ENCODE measurements at regions not wholly inside any gene's neighbourhood (a gene's known extent, or its start where the extent isn't known, plus 50 kb on each side); places are given as distances from the start of the nearest gene placed in this dataset.

DNA sequence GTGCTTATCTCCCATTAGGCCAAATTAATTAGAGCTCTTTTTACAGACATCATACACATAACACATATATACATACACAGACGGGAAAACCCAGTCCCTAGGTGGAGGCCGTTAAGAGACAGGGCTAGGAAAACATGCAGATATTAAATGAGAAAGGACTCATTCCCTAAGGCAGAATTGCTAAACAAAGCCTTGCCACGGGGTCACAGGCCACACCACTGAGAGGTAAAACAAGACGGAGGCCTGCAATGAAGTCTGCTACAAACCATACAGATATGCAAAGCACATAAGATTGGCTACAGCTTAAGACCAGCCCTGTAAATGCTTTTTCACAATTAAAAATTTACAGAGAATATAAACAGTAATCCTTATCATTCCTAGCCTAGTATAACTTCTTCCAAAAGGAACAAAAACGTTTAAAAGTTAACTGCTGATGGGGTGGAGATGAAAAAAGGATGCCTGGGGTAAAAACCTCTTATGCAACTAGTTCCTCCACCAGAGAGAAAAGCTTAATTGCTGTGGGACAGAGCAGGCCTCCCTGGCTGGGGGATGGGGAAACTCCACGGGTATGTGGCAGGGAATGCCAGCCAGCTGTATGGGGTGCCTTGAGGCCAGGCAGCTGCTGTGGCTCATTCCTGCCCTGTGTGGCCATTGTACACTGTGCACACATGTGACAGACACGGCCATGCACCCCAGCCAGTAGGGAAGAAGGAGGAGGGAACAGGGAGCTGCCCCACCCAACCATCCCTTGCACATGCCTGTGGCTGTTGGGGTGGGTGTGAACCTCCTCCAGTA lies 481.4 kb upstream of the LMCD1 start:
- no TSS peak for BruUV-seq (replicated peaks)
- Histone ChIP-seq H3K56ac (ENCODE audit: extremely low read depth, insufficient read depth, low read length) (no peak overlapping the region), H3K79me1 (ENCODE audit: low read depth in 1 of 2, low read length in 2 of 2) (no peaks in the 10 kb centered on the region), H3K9ac (ENCODE audit: low read depth, low read length) (no peak overlapping the region), H3K27me3 (ENCODE audit: control insufficient read depth, insufficient read depth, low read length) (no peaks in the 10 kb centered on the region), H2AK9ac (replicated peaks; ENCODE audit: low read depth, low read length, poor library complexity) (no peak overlapping the region), H3K4me2 (ENCODE audit: low read depth, low read length) (no peak overlapping the region), H3K27ac (ENCODE audit: insufficient read depth, low read length) (no peak overlapping the region), H2BK15ac (ENCODE audit: low read depth, low read length) (no peak overlapping the region), H3K4me3 (ENCODE audit: insufficient read depth, low read depth, low read length) (no peak overlapping the region), H2BK120ac (ENCODE audit: low read depth, low read length) (no peak overlapping the region), H3K9me3 (ENCODE audit: control insufficient read depth, insufficient read depth, low read length) (peaks cover 8% of the 10 kb centered on the region; the same call in 1 of the 2 replicates), H3K4ac (ENCODE audit: low read depth, low read length) (no peak overlapping the region), H2BK20ac (ENCODE audit: low read depth, low read length) (no peak overlapping the region), H3K18ac (ENCODE audit: low read depth, low read length) (no peak overlapping the region), H3K23ac (ENCODE audit: low read depth, low read length) (no peak overlapping the region), H2AFZ (replicated peaks; ENCODE audit: low read length, poor library complexity) (no peak overlapping the region), H3K14ac (replicated peaks; ENCODE audit: low read depth, low read length) (no peak overlapping the region), H4K8ac (ENCODE audit: low read depth in 2 of 2, low read length in 2 of 2) (no peak overlapping the region), H4K20me1 (ENCODE audit: insufficient read depth, low read length) (no peaks in the 10 kb centered on the region), H3K4me1 (ENCODE audit: control insufficient read depth, insufficient read depth, low read length) (no peaks in the 10 kb centered on the region), H2BK5ac (ENCODE audit: low read depth, low read length, poor library complexity, severe bottlenecking) (no peak overlapping the region), H3K9me1 (ENCODE audit: insufficient read depth, low read length) (no peaks in the 10 kb centered on the region), H4K5ac (ENCODE audit: low read depth, low read length) (no peak overlapping the region), H3K36me3 (ENCODE audit: control insufficient read depth, insufficient read depth, low read length) (no peaks in the 10 kb centered on the region), H4K91ac (ENCODE audit: insufficient read depth, low read depth, low read length) (no peak overlapping the region), H2AK5ac (ENCODE audit: low read depth, low read length) (no peak overlapping the region)
- 0% methylated on average over 1 of the region's 7 CpGs; no CpG with 5 or more reads in 1 of the 2 experiments for WGBS, 2 experiments (ENCODE audit: extremely low coverage in 2 of 2, insufficient read length in 1 of 2)
- dilution Hi-C loops (cut with HindIII; ENCODE audit: low sequenced_read_pairs, unreplicated experiment) (no loop called here), intact Hi-C loops (cut with micrococcal nuclease) (no loop called here), in situ Hi-C loops (cut with MboI; ENCODE audit: low sequenced_read_pairs) (no loop called here)
- DNase-seq (no peak), ATAC-seq (ENCODE audit: low read depth) (no peak)
- CTCF ChIA-PET, result no interaction called here
- TF ChIP-seq MAFK (IDR thresholded peaks at IDR 0.05; ENCODE audit: low read depth, low read length) (no peak), NFE2L2 (IDR thresholded peaks at IDR 0.05; ENCODE audit: low read depth, low read length) (no peak), CHD1 (IDR thresholded peaks at IDR 0.05; ENCODE audit: low read depth, low read length) (no peak), CEBPB (IDR thresholded peaks at IDR 0.05; ENCODE audit: low read depth, low read length) (no peak), RFX5 (IDR thresholded peaks at IDR 0.05; ENCODE audit: low read depth, low read length) (no peak), RAD21 (IDR thresholded peaks at IDR 0.05; ENCODE audit: low read length) (no peak), FOS (IDR thresholded peaks at IDR 0.05; ENCODE audit: low read depth, low read length) (no peak), BHLHE40 (IDR thresholded peaks at IDR 0.05; ENCODE audit: low read depth, low read length) (no peak), SMC3 (IDR thresholded peaks at IDR 0.05; ENCODE audit: low read depth, low read length) (no peak), MXI1 (IDR thresholded peaks at IDR 0.05; ENCODE audit: borderline replicate concordance, low read depth, low read length) (no peak)
- TF ChIP-seq, protein P1, sequence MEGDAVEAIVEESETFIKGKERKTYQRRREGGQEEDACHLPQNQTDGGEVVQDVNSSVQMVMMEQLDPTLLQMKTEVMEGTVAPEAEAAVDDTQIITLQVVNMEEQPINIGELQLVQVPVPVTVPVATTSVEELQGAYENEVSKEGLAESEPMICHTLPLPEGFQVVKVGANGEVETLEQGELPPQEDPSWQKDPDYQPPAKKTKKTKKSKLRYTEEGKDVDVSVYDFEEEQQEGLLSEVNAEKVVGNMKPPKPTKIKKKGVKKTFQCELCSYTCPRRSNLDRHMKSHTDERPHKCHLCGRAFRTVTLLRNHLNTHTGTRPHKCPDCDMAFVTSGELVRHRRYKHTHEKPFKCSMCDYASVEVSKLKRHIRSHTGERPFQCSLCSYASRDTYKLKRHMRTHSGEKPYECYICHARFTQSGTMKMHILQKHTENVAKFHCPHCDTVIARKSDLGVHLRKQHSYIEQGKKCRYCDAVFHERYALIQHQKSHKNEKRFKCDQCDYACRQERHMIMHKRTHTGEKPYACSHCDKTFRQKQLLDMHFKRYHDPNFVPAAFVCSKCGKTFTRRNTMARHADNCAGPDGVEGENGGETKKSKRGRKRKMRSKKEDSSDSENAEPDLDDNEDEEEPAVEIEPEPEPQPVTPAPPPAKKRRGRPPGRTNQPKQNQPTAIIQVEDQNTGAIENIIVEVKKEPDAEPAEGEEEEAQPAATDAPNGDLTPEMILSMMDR (conservative IDR thresholded peaks at IDR 0.05; ENCODE audit: low read depth, low read length), result no peak
- POLR2A ChIA-PET (ENCODE audit: unreplicated experiment), result no interaction called here

Measured in IMR-90 (cell line).